ENCODE measurements at regions not wholly inside any gene's neighbourhood (a gene's known extent, or its start where the extent isn't known, plus 50 kb on each side); places are given as distances from the start of the nearest gene placed in this dataset.

GRCh38 chr15:29944925-29945324 is 122.7 kb upstream of the TJP1 start:
- TF ChIP-seq GABPA (IDR thresholded peaks at IDR 0.05; ENCODE audit: low read depth) (no peak), POLR2AphosphoS5 (IDR thresholded peaks at IDR 0.05; ENCODE audit: low read depth) (no peak), CTCF (IDR thresholded peaks at IDR 0.05; ENCODE audit: insufficient read depth, low read length) (no peak), SPI1 (IDR thresholded peaks at IDR 0.05; ENCODE audit: borderline replicate concordance, low read depth) (no peak), REST (IDR thresholded peaks at IDR 0.05; ENCODE audit: insufficient replicate concordance, low read depth) (no peak)
- H3K4me3 ChIP-seq (replicated peaks; ENCODE audit: insufficient read depth, low read length) = no peak overlapping the region
- DNase-seq (ENCODE audit: low read depth in 1 of 2, low spot score in 1 of 2) = no peak
- H3K27me3 ChIP-seq (ENCODE audit: insufficient read depth, poor library complexity, severe bottlenecking) = no peaks in the 10 kb centered on the region
- H3K27ac ChIP-seq (replicated peaks) = no peak overlapping the region

GRCh38 chr15:29942548-29942947 is 120.3 kb upstream of the TJP1 start:
- Histone ChIP-seq H3K27me3 (ENCODE audit: insufficient read depth, poor library complexity, severe bottlenecking) (no peaks in the 10 kb centered on the region), H3K27ac (replicated peaks) (no peak overlapping the region), H3K4me3 (replicated peaks; ENCODE audit: insufficient read depth, low read length) (no peak overlapping the region)
- no peak for DNase-seq (ENCODE audit: low read depth in 1 of 2, low spot score in 1 of 2)
- no peak for TF ChIP-seq CTCF (IDR thresholded peaks at IDR 0.05; ENCODE audit: insufficient read depth, low read length)
- no peak for TF ChIP-seq REST (IDR thresholded peaks at IDR 0.05; ENCODE audit: insufficient replicate concordance, low read depth)
- no peak for TF ChIP-seq SPI1 (IDR thresholded peaks at IDR 0.05; ENCODE audit: borderline replicate concordance, low read depth)
- TF ChIP-seq GABPA (IDR thresholded peaks at IDR 0.05; ENCODE audit: low read depth) = no peak
- no peak for TF ChIP-seq POLR2AphosphoS5 (IDR thresholded peaks at IDR 0.05; ENCODE audit: low read depth)

GRCh38 chr15:29942143-29942542 is 119.9 kb upstream of the TJP1 start:
- H3K27me3 ChIP-seq (ENCODE audit: insufficient read depth, poor library complexity, severe bottlenecking) = no peaks in the 10 kb centered on the region
- DNase-seq (ENCODE audit: low read depth in 1 of 2, low spot score in 1 of 2) = no peak
- H3K27ac ChIP-seq (replicated peaks) = no peak overlapping the region
- no peak overlapping the region for H3K4me3 ChIP-seq (replicated peaks; ENCODE audit: insufficient read depth, low read length)
- TF ChIP-seq REST (IDR thresholded peaks at IDR 0.05; ENCODE audit: insufficient replicate concordance, low read depth) = no peak
- TF ChIP-seq GABPA (IDR thresholded peaks at IDR 0.05; ENCODE audit: low read depth) = no peak
- no peak for TF ChIP-seq POLR2AphosphoS5 (IDR thresholded peaks at IDR 0.05; ENCODE audit: low read depth)
- TF ChIP-seq SPI1 (IDR thresholded peaks at IDR 0.05; ENCODE audit: borderline replicate concordance, low read depth) = no peak
- no peak for TF ChIP-seq CTCF (IDR thresholded peaks at IDR 0.05; ENCODE audit: insufficient read depth, low read length)
